Right forelimb (tissue), 1 donor: ENCODE measurements at regions not wholly inside any gene's neighbourhood (a gene's known extent, or its start where the extent isn't known, plus 50 kb on each side); places are given as distances from the start of the nearest gene placed in this dataset.

Source experiments
- DNase-seq: peaks from one replicate; pipeline ENCODE4 v3.0.0-alpha.2; 2018

DNA sequence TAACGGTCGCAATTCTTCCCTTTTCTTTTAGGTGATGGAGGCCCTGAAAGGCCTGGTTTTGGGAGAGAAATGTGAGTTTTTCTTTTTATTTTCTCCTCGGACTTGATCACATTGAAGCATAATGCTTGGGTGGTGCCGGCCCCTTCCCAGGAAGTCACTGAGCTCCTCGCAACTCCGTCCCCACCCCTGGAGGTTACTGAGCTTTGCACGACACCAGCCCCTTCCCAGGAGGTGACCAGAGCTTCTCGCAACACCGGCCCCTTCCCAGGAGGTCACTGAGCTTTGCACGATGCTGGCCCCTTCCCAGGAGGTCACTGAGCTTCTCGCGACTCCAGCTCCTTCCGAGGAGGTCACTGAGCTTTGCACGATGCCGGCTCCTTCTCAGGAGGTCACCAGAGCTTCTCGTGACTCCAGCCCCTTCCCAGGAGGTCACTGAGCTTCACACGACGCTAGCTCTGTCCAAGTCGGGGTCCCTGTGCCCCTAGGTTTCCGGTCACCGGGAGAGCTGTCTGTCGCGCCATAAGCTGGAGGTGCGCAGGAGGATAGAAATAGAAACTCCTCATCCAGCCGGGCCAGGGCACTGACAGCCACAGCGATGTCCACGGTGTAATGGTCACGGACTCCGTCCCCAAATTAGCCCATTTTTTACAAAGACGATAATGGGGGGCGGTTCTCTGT is 586.4 kb downstream of the BRD1 start:
- DNase-seq, result no peak

DNA sequence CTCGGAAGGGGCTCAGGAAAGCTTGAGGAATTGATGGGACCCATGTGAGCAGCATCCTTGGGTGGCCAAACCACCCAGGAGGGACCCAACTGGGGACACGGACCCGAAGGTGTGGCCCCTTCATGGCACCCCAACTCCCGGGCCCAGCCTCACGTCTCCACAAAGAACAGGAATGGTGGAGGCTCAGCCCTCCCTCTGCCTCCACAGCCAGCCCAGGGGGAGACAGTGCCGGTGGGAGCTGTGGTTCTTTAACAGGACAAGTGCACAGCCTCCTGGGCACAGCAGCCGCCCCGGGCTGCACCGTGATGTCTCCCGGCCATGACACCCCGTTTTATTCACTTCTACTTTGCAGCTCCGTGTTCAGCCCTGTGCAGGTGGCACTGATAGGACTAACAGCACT is 587.2 kb downstream of the BRD1 start:
- DNase-seq, result no peak

DNA sequence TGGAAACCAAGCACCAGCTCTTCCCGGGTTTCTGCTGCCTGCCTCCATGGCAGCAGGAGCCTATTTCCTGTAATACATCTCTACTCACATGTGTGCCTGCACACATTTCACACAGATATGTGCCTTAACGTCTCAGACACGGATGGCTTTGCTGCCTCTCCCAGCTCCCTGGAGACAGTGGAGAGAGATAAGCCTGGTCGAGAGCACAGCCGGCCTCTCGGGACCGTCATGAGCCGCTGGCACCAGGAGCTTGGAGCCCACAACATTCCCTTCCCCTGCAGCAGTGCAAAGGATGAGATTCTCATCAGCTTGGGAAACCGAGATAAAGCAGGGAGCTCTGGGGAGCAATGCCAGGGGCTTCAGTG is 587.7 kb downstream of the BRD1 start:
- DNase-seq, result no peak

DNA sequence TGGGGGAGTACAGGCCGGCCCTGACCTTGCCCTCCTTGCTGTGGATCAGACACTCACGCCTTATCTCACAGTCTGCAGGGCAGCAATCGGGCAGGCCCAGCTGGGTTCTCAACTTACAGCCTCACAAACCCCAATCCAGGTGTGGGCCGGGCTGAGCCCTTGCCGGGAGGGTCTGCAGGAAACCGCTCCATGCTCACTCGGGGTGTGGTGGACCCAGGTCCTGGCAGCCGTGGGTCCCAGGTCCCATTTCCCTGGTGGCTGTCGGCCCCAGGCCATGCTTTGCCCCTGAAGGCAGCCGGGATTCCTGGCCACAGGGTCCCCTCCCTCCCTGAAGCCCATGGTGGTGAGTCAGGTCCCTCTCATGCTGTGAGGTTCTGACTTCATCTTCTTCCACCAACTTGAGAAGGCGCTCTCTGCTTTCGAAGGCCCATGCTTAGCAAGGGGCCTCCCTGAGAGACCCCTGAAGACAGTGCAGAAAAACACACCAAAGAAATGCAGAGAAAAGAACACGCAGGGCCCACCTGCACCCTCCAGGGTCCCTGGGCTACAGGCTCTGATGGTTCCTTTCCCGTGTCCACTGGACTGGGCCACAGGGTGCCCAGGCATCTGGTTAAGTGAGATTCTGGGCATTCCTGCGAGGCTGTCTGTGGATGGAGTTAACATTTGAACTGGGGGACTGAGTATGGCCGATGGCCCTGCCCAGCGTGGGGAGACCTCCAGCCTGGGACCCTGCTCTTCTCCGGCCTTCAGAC is 588.2 kb downstream of the BRD1 start:
- no peak for DNase-seq

DNA sequence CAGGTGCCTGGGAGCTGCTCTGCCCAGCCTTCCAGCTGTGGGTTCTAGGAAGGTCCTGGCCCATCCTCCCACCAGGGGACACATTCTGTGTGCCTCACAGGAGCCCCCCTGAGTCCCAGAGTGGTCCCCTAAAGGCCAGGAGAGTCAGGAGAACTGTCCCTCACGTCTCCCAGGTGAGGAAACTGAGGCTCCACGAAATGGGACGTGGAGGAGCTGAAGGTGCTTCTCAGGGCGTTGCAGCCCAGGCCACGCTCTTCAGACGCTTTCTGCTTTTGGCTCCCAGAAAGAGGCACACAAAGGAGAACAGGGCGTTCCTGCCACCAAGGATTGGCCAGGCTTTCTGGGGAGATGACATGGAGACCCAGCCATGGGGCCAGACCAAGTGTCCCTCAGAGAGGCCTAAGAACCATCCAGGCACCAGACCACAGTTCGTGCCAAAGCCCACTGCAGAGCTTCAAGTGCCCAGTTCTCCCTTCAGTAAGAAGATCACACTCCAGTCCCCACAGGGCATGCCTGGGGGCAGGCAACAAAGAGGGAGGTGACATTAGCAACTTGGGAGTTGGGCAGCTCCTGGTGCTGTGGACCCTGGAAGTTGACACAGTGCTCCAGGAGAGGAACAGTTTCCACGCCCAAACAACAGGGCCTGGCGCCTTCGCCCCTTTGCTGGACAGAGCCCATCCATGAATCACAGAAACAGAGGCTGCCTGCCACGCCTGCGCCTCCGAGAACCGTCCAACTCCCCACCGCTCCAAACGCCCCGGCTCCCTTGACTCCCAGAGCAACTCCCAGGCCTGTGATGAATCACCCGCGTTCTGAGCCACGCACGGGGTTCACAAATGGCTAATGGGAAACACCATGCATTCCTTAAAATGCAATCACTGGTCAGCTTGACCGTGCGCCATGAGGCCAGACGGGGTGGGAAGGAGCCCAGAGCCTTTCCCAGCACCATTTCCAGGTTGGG is 589.2 kb downstream of the BRD1 start:
- no peak for DNase-seq

DNA sequence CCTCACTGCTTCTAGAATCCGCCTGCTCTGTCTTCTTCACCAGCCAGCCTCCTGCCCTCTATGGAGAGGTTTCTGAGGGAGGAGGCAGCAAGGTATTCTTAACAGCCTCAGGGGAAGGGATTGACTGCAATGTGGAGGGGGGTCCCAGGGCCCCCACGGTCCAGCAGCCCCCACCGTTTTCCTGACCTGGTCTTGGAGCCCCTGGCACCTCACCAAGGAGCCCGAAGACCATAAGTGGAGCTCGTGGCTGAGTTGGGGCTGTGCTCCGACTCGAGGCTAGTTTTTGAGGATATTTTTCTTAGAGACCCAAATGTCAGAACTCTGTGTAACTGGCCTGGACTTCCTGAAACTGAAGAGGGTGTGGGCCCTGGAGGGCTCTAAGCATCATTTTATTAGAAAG is 590.0 kb downstream of the BRD1 start:
- DNase-seq, result no peak

DNA sequence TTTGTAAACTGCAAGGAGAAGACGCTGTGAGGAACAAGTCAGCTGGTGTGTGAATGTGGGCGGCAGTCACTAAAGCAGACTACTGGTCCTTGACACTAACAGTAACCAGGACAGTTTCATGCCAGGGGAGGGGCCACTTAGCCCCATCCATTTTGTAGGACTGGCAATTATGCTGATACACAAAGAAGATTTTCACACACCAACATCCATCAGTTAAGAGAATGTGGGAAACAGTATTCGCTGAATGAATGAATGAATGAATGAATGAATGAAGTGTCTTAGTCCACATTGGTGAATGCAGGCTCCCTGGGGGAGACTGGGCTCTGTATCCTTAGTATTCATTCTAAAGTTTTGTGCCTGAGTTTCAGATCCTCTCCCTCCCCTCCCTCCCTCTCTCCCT is 590.4 kb downstream of the BRD1 start:
- DNase-seq, result no peak

DNA sequence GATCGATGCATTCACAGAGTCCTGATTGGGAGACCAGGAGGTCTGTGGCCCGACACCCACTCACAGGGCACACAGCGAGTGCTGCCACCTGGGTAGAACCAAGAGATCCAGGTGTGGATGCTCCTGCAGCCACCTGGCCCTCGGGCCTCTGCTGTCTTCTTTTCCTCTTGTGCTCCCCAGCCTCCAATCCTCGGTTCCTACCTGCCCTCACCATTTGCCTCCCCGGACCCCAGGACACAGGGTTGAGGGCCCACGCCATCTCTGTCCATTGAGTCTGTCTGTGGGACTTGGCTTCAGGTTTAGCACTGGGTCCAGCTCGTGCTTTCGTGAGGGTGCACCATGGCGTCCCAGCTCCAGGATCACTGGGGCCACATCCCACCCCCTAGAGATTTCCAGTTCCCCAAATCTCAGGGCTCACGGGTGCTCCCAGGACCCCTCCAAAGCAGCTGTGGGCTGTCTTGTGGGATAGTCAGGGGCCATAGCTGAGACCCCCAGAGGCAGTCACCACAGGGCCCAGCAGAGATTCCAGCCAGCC is 591.1 kb downstream of the BRD1 start:
- no peak for DNase-seq

DNA sequence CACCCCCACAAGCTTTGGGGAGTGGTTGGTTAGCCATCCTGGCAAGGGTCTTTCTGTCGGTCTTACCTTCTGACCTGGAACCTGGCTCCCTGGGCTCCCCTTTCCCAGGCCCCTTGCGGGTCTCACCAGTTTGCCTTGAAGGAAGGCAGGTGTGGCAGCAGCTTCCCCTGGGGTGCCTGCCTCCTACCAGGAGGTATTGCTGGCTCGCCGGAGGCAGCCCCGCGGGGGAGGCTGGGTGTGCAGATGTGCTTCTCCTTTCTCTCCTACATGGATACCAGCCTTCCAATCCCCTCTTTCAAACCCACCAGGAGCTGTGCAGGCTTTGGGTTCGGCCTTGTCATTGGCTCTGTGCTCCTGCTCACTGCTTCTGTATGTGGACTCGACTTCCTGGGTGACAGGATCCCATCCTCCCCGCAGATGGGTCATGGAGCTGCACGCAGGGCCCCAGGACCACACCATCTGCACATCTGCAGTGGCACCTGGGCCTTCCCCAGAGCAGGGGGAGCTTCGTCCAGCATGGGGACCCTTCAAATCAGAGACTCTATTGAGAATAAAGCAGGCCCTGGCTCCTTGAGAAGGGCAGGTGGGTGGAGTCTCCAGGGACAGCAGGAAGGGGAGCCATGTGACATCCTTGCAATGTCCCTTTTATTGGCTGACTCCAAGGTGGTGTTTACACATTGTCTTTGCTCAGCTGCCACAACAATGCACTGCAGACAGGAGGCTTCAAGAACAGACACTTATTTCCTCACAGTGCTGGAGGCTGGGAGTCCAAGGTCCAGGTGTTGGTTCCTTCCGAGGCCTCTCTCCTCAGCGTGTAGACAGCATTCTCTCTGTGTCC is 592.0 kb downstream of the BRD1 start:
- DNase-seq, result no peak

DNA sequence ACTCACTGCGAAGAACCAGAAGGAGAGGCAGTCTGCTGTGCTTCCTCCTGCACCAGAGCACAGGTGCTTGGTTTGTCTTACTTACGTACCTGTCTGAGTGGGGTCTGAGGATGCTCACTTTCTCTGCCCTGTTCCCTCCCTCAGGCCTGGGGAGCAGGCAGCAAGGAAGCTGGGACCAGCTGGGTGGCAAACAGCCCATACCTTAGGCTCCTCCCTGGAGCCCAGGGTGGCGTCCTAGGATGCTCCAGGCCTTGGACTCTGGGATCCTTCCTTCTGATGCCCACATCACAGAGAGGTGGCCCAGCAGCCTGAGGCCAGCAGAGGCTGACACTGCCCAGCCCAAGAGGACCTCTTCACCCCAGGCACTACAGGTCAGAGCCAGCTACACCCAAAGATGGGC is 593.2 kb downstream of the BRD1 start:
- DNase-seq, result no peak

DNA sequence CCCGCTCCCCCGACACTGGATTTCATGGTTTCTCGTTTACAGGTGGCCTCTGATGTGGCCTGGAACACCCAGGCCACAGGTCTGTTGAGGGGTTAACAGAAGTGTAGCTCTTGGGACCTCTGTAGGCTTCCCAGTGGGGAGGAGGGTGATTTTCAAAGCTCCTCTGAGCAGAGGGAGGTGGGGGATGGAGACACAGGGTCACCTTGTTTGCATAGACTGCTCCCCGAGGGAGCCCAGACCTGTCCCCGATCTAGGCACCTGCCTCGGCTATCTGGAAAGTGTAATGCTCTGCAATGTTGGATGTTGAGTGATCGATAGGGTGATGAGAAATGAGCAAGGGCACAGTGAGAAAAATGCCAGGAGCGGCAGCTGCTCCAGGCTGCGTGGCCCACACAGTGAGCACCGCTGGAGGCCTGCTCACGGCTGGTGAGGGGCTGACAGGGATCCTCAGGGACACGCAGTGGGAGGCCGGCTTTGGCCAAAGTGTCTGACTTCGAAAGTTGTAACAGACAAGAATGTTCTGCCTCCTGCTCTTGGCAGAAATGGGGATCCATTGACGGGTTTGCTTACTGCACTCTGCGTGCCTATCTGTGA is 594.1 kb downstream of the BRD1 start:
- DNase-seq, result no peak

DNA sequence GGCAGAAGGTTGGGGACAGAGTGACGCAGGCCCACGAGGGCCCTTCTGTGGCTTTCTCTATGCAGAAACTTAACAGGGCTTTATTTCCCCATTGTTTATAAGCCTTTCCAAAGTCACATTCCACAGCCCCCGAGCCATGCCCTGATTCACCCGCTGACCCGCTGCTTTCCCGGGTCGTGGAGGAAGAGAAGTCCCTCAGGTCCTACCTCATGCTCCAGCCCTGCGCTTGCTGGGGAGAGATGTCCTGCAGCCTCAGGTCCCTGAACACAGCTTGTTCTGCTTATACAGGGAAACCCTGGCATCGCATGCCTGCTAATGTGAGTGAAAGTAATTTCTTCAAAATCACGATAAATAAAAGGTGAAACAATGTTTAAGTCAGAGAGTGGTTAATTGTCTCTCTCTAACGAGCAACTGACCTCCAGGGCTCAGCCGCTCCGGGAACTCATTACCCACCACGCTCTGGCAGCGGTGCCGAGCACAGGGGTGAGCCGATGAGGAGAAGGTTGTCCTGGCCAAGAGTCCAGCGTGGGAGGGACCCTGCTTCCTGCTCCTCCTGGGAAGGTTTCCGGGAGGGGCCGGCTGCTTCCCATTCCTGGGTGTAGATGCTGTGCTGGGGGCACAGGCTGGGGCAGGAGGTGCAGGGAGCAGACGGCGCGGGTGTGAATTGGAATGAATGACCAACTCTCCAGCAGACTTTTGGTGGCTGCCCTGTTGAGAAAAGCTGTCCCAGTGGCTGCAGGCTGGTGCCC is 595.2 kb downstream of the BRD1 start:
- no peak for DNase-seq

DNA sequence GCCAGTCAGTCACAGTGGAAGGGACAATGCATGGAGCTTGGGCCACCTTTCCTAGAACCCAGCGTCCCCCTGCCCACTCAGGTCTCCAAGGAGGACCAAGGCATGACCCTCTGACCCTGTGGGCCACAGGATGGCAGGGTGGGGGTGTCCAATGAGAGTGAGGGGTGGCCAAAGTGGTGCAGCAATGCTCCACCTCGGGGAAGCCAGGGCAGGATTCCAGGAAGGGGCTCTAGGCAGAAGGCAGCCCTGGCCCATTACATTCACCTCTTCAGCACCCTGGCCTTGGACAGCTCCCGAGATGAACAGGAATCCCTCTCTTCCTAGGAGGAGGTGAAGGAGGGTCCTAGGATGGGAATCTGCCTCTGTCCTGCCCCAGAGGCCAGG is 597.5 kb downstream of the BRD1 start:
- DNase-seq, result no peak

DNA sequence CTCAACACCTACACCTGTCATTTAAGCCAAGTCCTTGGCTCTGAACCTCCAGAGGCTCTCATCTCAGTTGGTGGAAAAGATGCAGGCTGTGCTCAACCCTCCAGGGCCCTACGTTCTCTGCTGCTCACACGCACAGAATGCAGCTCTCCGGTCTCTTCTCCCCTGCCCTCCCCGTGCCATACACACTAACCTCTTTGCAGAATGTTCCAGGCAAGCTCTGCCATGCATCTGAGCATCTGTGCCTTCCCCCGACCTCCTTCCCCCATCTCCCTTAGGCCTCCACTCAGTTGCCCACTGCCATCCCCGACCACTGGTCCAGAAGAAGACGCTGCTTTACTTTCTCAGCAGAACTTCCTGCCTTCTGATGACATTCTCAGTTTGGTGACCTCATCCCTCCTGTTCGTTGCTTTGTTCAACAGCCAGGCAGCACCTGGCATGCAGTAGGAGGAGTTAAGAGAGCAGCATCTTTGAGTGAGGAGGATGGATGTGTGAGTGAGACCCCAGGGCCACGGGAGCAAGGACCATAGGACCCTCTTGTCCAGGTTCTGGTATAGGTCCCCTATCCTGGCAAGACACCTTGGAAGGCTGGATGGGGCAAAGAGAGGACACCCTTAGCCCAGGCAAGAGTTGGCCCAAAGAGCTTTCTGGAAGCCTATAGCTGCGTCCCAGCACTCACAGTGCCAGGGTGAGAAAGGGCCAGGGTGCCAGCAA is 598.0 kb downstream of the BRD1 start:
- no peak for DNase-seq

DNA sequence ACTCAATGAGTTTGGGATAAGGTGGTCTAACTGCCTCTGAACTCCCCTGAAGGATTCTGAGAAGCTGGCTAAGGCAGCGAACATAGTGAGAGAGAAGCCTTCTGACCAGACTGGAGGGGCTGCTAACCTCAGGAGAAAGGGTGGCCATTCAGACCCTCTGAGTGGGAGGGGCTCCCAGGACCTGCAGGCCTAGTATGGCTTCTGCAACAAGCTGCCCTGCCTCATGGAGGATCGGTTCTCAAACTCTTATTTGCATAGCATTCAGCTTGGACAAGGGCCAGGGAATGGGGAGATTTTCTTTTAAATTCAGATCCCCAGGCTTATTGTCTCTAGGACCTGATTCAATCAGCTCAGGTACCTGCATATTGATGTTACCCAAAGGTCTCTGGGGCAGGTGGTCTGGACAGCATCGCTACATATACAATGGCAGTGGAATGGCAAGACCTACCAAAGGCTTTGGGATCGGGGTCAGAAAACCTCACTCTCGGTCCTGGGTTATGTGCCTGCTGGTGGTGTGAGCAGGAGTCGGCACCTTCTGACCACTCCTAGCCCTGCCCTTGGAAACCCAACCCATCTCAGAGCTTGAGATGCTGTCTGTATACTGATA is 599.1 kb downstream of the BRD1 start:
- no peak for DNase-seq

DNA sequence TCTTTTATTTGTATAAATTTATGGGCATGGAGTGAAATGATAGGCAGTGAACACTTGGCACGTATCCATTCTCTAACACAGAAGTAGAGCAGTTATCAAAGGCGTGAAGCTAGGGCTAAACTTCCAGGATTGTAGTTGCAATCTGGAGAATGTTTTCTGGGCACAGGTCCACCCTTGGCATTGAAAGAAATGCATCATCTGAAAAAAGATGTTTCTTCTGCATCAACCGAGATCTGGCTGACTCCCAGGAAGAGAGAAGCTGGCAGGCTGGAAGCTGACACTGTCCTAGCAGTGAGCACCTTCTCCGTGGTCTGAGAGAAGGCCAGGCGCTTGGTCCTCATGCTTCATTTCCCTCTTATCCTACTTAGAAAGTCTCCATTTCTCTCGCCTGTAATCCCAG is 600.0 kb downstream of the BRD1 start:
- no peak for DNase-seq

DNA sequence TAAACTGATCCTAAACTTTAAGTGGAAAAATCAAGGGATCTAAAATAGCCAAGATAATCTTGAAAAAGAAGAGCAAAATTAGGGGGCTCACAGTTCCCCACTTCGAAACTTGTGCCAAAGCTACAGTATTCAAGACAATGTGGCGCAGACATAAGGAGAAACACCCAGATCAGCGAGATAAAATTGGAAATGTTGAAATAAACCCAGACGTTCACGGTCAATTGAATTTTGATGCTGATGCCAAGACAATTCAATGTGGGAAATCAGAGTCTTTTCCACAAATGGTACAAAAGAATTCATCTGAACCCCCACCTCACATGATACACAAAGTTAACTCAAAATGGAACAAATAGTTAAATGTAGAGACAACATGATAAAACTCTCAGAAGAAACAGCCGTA is 601.6 kb downstream of the BRD1 start:
- DNase-seq, result no peak

DNA sequence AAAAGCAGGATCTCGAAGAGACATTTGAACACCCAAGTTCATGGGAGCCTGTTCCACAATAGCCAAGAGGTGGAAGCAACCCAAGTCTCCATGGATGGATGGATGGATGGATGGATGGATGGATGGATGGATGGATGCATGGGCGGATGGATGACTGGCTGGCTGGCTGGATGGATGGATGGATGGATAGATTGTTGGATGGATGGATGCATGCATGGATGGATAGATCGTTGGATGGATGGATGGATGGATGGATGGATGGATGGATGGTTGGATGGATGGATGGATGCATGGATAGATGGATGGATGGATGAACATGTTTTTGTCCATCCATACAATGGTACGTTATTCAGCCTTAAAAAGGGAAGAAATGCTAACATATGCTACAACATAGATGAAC is 603.4 kb downstream of the BRD1 start:
- DNase-seq, result no peak

DNA sequence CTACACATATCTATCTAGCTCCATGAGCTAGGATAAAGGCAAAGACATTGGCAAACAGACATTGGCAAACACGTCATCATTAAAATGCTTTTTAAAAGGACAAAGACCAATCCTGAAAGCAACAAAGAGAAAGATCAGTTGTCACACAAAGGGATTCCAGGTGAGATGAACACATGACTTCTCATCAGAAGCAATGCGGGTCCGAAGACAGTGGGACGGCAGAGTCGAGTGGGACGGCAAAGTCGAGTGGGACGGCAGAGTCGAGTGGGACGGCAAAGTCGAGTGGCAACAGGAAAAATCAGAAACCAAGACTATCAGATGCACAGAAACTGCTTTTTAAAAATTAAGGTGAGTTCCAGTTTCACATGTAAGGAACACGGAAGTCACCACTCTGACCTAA is 609.5 kb downstream of the BRD1 start:
- DNase-seq, result no peak

DNA sequence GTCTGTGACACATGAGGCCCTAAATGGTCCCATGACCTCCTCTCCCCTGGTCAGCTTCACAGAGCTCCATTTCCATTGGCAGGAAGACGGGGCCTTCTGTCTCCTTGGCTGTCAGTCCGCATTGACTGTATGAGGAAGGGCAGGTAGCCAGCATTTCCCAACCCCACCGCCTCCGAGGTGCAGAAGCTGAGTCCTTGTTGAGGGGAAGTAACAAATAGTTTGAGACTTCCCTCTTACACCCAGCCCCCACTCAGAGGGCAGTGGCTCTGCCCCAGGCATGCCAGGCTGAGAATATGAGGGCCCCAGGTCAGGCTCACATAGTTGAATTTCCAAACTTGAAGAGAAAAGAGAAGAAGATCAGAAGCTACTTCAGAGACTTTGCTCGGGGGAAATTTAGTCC is 611.1 kb downstream of the BRD1 start:
- DNase-seq, result peak; percentile 5
